Activated T-cell treated with anti-CD3 and anti-CD28 coated beads, Interleukin-2, amount 50 U/mL, for 72 hours (primary cell): ENCODE measurements at regions not wholly inside any gene's neighbourhood (a gene's known extent, or its start where the extent isn't known, plus 50 kb on each side); places are given as distances from the start of the nearest gene placed in this dataset.
"Not testable (repeated sequence)": the region's sequence is repeated elsewhere in the genome, so short reads cannot be mapped to it uniquely, and the experiment has no call there.

Experiments used
- ATAC-seq, 2 donors: fragments of 150-1000 bp; cut with Tn5 transposase; replicated peaks in 1 of 2; 2 replicates each; pipeline ENCODE4 v1.10.0; 2021; ENCODE audit warnings: moderate library complexity in 2 of 2, mild to moderate bottlenecking in 1 of 2
- DNase-seq, 2 donors: peaks; one replicate each; pipeline ENCODE4 v3.0.0; 2021 to 2022; ENCODE audit warnings: mixed read lengths in 1 of 2
- H3K27ac Mint-ChIP-seq: one replicate; pipeline ENCODE4 v1.8.0; 2022; ENCODE audit warnings: mild to moderate bottlenecking, moderate library complexity, mixed read lengths
- H3K27me3 Mint-ChIP-seq: one replicate; pipeline ENCODE4 v1.8.0; 2022; ENCODE audit warnings: low read depth, mixed read lengths
- H3K36me3 Mint-ChIP-seq, 2 donors: one replicate each; pipeline ENCODE4 v1.8.0; 2022; ENCODE audit warnings: mixed read lengths in 2 of 2, mild to moderate bottlenecking in 1 of 2; ENCODE audit not compliant: insufficient read depth in 2 of 2
- H3K4me1 Mint-ChIP-seq: one replicate; pipeline ENCODE4 v1.8.0; 2022; ENCODE audit warnings: low read depth, mixed read lengths
- H3K4me3 Mint-ChIP-seq, 2 donors: one replicate each; pipeline ENCODE4 v1.8.0; 2022; ENCODE audit warnings: mild to moderate bottlenecking in 2 of 2, mixed read lengths in 2 of 2, moderate library complexity in 2 of 2
- H3K9me3 Mint-ChIP-seq, 2 donors: one replicate each; pipeline ENCODE4 v1.8.0; 2022; ENCODE audit warnings: mixed read lengths in 2 of 2

- ATAC-seq (peak; percentile 38 to 51), DNase-seq (peak in 1 of 2 donors; percentile 20)
- no peak overlapping the region for H3K27ac Mint-ChIP-seq
Observed at GRCh38 chr17:6924208-6924607, 71.6 kb upstream of the ALOX12 start.

GRCh38 chr17:6926667-6927066 lies 69.2 kb upstream of the ALOX12 start:
- peaks cover 2 to 7% of the 10 kb centered on the region in 2 donors for H3K36me3 Mint-ChIP-seq
- H3K27me3 Mint-ChIP-seq = no peaks in the 10 kb centered on the region
- peak overlapping the region in 1 of 2 donors; percentile 38 for H3K4me3 Mint-ChIP-seq

More at GRCh38 chr17:6924208-6924607, 71.6 kb upstream of the ALOX12 start:
- peaks cover 36% of the 10 kb centered on the region for H3K4me1 Mint-ChIP-seq
- peaks cover 0 to 2% of the 10 kb centered on the region in 2 donors for H3K9me3 Mint-ChIP-seq
- no peaks in the 10 kb centered on the region for H3K27me3 Mint-ChIP-seq
- peaks cover 2 to 7% of the 10 kb centered on the region in 2 donors for H3K36me3 Mint-ChIP-seq
- peak overlapping the region; percentile 8 to 21 for H3K4me3 Mint-ChIP-seq

GRCh38 chr17:6927290-6928126 lies 68.3 kb upstream of the ALOX12 start:
- H3K9me3 Mint-ChIP-seq = peaks cover 0 to 2% of the 10 kb centered on the region in 2 donors
- ATAC-seq = peak; percentile 34 to 72
- peaks cover 36% of the 10 kb centered on the region for H3K4me1 Mint-ChIP-seq
- peak overlapping the region in 1 of 2 donors; percentile 38 for H3K4me3 Mint-ChIP-seq
- DNase-seq = no peak
- no peaks in the 10 kb centered on the region for H3K27me3 Mint-ChIP-seq
- peak overlapping the region; percentile 81 for H3K27ac Mint-ChIP-seq
- peaks cover 2 to 7% of the 10 kb centered on the region in 2 donors for H3K36me3 Mint-ChIP-seq

More at GRCh38 chr17:6926667-6927066, 69.2 kb upstream of the ALOX12 start:
- H3K9me3 Mint-ChIP-seq = peaks cover 0 to 2% of the 10 kb centered on the region in 2 donors
- DNase-seq (no peak), ATAC-seq (no peak)
- H3K27ac Mint-ChIP-seq = peak overlapping the region; percentile 39
- peaks cover 36% of the 10 kb centered on the region for H3K4me1 Mint-ChIP-seq

GRCh38 chr17:6928193-6928592 lies 67.7 kb upstream of the ALOX12 start:
- H3K9me3 Mint-ChIP-seq = peaks cover 0 to 2% of the 10 kb centered on the region in 2 donors

GRCh38 chr17:6930749-6931148 lies 65.1 kb upstream of the ALOX12 start:
- no peak overlapping the region for H3K27ac Mint-ChIP-seq
- peaks cover 15% of the 10 kb centered on the region for H3K4me1 Mint-ChIP-seq
- peaks cover 2 to 4% of the 10 kb centered on the region in 2 donors for H3K9me3 Mint-ChIP-seq
- H3K27me3 Mint-ChIP-seq = no peaks in the 10 kb centered on the region
- H3K4me3 Mint-ChIP-seq = no peak overlapping the region
- ATAC-seq (no peak), DNase-seq (no peak)
- peaks cover 0 to 1% of the 10 kb centered on the region in 2 donors for H3K36me3 Mint-ChIP-seq

More at GRCh38 chr17:6928193-6928592, 67.7 kb upstream of the ALOX12 start:
- DNase-seq (no peak), ATAC-seq (no peak)
- Mint-ChIP-seq H3K4me1 (peaks cover 29% of the 10 kb centered on the region), H3K27me3 (no peaks in the 10 kb centered on the region), H3K4me3 (peak overlapping the region in 1 of 2 donors; percentile 38), H3K36me3 (peaks cover 2 to 7% of the 10 kb centered on the region in 2 donors), H3K27ac (peak overlapping the region; percentile 81)

GRCh38 chr17:6934544-6934943 lies 61.3 kb upstream of the ALOX12 start:
- not testable (repeated sequence) for H3K36me3 Mint-ChIP-seq, H3K27me3 Mint-ChIP-seq, DNase-seq, ATAC-seq, H3K27ac Mint-ChIP-seq, H3K4me1 Mint-ChIP-seq, H3K4me3 Mint-ChIP-seq, H3K9me3 Mint-ChIP-seq

GRCh38 chr17:6936370-6937028 lies 59.4 kb upstream of the ALOX12 start:
- DNase-seq (peak in 1 of 2 donors; percentile 8), ATAC-seq (peak in 1 of 2 donors; percentile 33)
- Mint-ChIP-seq H3K4me1 (no peaks in the 10 kb centered on the region), H3K36me3 (no peaks in the 10 kb centered on the region), H3K4me3 (peak overlapping the region; percentile 3 to 39), H3K9me3 (peaks cover 2 to 4% of the 10 kb centered on the region in 2 donors), H3K27me3 (no peaks in the 10 kb centered on the region), H3K27ac (no peak overlapping the region)

- H3K4me1 Mint-ChIP-seq = no peaks in the 10 kb centered on the region
Observed at GRCh38 chr17:6938637-6939036, 57.2 kb upstream of the ALOX12 start.

GRCh38 chr17:6940186-6940649 lies 55.6 kb upstream of the ALOX12 start:
- no peaks in the 10 kb centered on the region for H3K36me3 Mint-ChIP-seq
- H3K4me1 Mint-ChIP-seq = no peaks in the 10 kb centered on the region
- ATAC-seq (peak in 1 of 2 donors; percentile 45), DNase-seq (peak in 1 of 2 donors; percentile 4)
- no peak overlapping the region for H3K27ac Mint-ChIP-seq
- no peaks in the 10 kb centered on the region for H3K9me3 Mint-ChIP-seq
- peak overlapping the region; percentile 54 to 55 for H3K4me3 Mint-ChIP-seq
- no peaks in the 10 kb centered on the region for H3K27me3 Mint-ChIP-seq

More at GRCh38 chr17:6938637-6939036, 57.2 kb upstream of the ALOX12 start:
- Mint-ChIP-seq H3K27me3 (no peaks in the 10 kb centered on the region), H3K36me3 (no peaks in the 10 kb centered on the region), H3K4me3 (no peak overlapping the region), H3K9me3 (peaks cover 2 to 4% of the 10 kb centered on the region in 2 donors), H3K27ac (no peak overlapping the region)
- DNase-seq (no peak), ATAC-seq (no peak)

- no peak overlapping the region for H3K27ac Mint-ChIP-seq
- ATAC-seq = no peak
- no peak for DNase-seq
- no peaks in the 10 kb centered on the region for H3K9me3 Mint-ChIP-seq
- no peaks in the 10 kb centered on the region for H3K4me1 Mint-ChIP-seq
- no peaks in the 10 kb centered on the region for H3K36me3 Mint-ChIP-seq
- H3K27me3 Mint-ChIP-seq = no peaks in the 10 kb centered on the region
- H3K4me3 Mint-ChIP-seq = no peak overlapping the region
Observed at GRCh38 chr17:6941989-6942388, 53.9 kb upstream of the ALOX12 start.

GRCh38 chr17:6943406-6943805 lies 52.4 kb upstream of the ALOX12 start:
- peaks cover 2% of the 10 kb centered on the region for H3K4me1 Mint-ChIP-seq
- H3K4me3 Mint-ChIP-seq = no peak overlapping the region
- DNase-seq (no peak), ATAC-seq (no peak)
- peaks cover 0 to under 1% of the 10 kb centered on the region in 2 donors for H3K36me3 Mint-ChIP-seq
- H3K27me3 Mint-ChIP-seq = no peaks in the 10 kb centered on the region
- no peaks in the 10 kb centered on the region for H3K9me3 Mint-ChIP-seq
- H3K27ac Mint-ChIP-seq = no peak overlapping the region
